SK-N-SH (cell line): ENCODE measurements at regions not wholly inside any gene's neighbourhood (a gene's known extent, or its start where the extent isn't known, plus 50 kb on each side); places are given as distances from the start of the nearest gene placed in this dataset.

Source experiments
- CTCF ChIA-PET: fragments of 300-600, 350-600 bp; formaldehyde crosslinking; extraction: SDS; loops from one replicate; lab custom pipeline; 2021; lab: Yijun Ruan, JAX
- POLR2A ChIA-PET: fragments of 350-600 bp; sonication (Branson Sonifier 250); formaldehyde crosslinking; extraction: SDS; loops from one replicate; lab custom pipeline; 2020; ENCODE audit warnings: antibody characterized with exemption, inconsistent platforms; lab: Yijun Ruan, JAX
- DNase-seq: peaks from one replicate; pipeline ENCODE4 v3.0.0; 2012
- H2AFZ ChIP-seq: fragments of 200-600 bp; sonication (generic); 2 replicates; pipeline ENCODE4 v1.8.1; 2016; ENCODE audit warnings: antibody characterized with exemption, mild to moderate bottlenecking, low read depth
- H3F3A ChIP-seq: fragments of 200-600 bp; sonication (generic); replicated peaks from 2 replicates; pipeline ENCODE3; 2016; ENCODE audit warnings: antibody characterized with exemption, mild to moderate bottlenecking; ENCODE audit not compliant: insufficient read depth
- H3K27ac ChIP-seq, 2 experiments: fragments of 200-500 bp in 1 of 2; fragments of 200-600 bp in 1 of 2; sonication (Bioruptor generic) in 1 of 2; sonication (generic), shearing (Covaris generic) in 1 of 2; 2 replicates each; pipeline versions ENCODE4 v1.5.1 to v1.6.1; 2014 to 2016; ENCODE audit warnings: low read depth in 2 of 2, inconsistent platforms in 1 of 2, low read length in 1 of 2, mild to moderate bottlenecking in 1 of 2, mixed read lengths in 1 of 2
- H3K27me3 ChIP-seq: fragments of 200-600 bp; sonication (generic), shearing (Covaris generic); 2 replicates; pipeline ENCODE4 v1.6.1; 2016; ENCODE audit warnings: mixed run types; ENCODE audit not compliant: insufficient read depth
- H3K36me3 ChIP-seq, 2 experiments: fragments of 200-500 bp in 1 of 2; fragments of 200-600 bp in 1 of 2; sonication (Bioruptor generic) in 1 of 2; sonication (generic) in 1 of 2; replicated peaks in 1 of 2; 2 replicates each; pipeline versions ENCODE3 to v1.5.1; 2014 to 2016; ENCODE audit warnings: low read length in 1 of 2, mild to moderate bottlenecking in 1 of 2; ENCODE audit not compliant: insufficient read depth in 2 of 2, control insufficient read depth in 1 of 2
- H3K4me1 ChIP-seq, 2 experiments: fragments of 200-500 bp in 1 of 2; fragments of 200-600 bp in 1 of 2; sonication (Bioruptor generic) in 1 of 2; sonication (generic), shearing (Covaris generic) in 1 of 2; 2 replicates each; pipeline versions ENCODE4 v1.5.1 to v1.6.1; 2014 to 2016; ENCODE audit warnings: low read depth in 1 of 2, low read length in 1 of 2, mixed run types in 1 of 2; ENCODE audit not compliant: insufficient read depth in 2 of 2, control insufficient read depth in 1 of 2
- H3K4me2 ChIP-seq: fragments of 200-600 bp; sonication (generic), shearing (Covaris generic); 2 replicates; pipeline ENCODE4 v1.6.1; 2017; ENCODE audit warnings: mixed run types
- H3K4me3 ChIP-seq, 2 experiments: fragments of 200-500 bp in 1 of 2; fragments of 200-600 bp in 1 of 2; sonication (Bioruptor generic) in 1 of 2; sonication (generic), shearing (Covaris generic) in 1 of 2; 2 replicates each; pipeline versions ENCODE4 v1.5.1 to v1.8.1; 2014 to 2016; ENCODE audit warnings: low read depth in 2 of 2, inconsistent platforms in 1 of 2, low read length in 1 of 2, mild to moderate bottlenecking in 1 of 2, mixed read lengths in 1 of 2, moderate library complexity in 1 of 2
- H3K79me2 ChIP-seq: fragments of 200-600 bp; sonication (generic); 2 replicates; pipeline ENCODE4 v1.8.1; 2017; ENCODE audit warnings: mild to moderate bottlenecking; ENCODE audit not compliant: insufficient read depth
- H3K9ac ChIP-seq: fragments of 200-600 bp; sonication (generic); 2 replicates; pipeline ENCODE4 v1.6.1; 2017; ENCODE audit warnings: mixed run types
- H3K9me2 ChIP-seq: fragments of 200-600 bp; sonication (generic); 2 replicates; pipeline ENCODE4 v1.6.1; 2017; ENCODE audit warnings: mixed run types
- H3K9me3 ChIP-seq: fragments of 200-600 bp; sonication (generic); 2 replicates; pipeline ENCODE4 v1.6.1; 2017; ENCODE audit warnings: mixed run types, mild to moderate bottlenecking, moderate library complexity
- H4K20me1 ChIP-seq: fragments of 200-600 bp; sonication (generic); 2 replicates; pipeline ENCODE4 v1.6.1; 2017; ENCODE audit warnings: mild to moderate bottlenecking, mixed run types; ENCODE audit not compliant: insufficient read depth
- CTCF ChIP-seq: fragments of 200-600 bp; sonication (generic); IDR thresholded peaks from 2 replicates; pipeline ENCODE4 v1.6.1; 2017; ENCODE audit warnings: antibody characterized with exemption, mild to moderate bottlenecking, moderate library complexity
- EP300 ChIP-seq, 2 experiments: IDR thresholded peaks; 2 replicates each; pipeline versions ENCODE4 v1.4.0 to v1.6.1; 2012; ENCODE audit warnings: borderline replicate concordance in 1 of 2, low read depth in 1 of 2, low read length in 1 of 2
- FOXJ3 ChIP-seq: sonication (generic); formaldehyde crosslinking; IDR thresholded peaks from 2 replicates; pipeline ENCODE4 v1.5.1; 2020; ENCODE audit warnings: mild to moderate bottlenecking, missing genetic modification reagents
- GABPA ChIP-seq: IDR thresholded peaks from 2 replicates; pipeline ENCODE4 v1.4.0; 2012; ENCODE audit warnings: low read depth, mild to moderate bottlenecking
- JUND ChIP-seq: IDR thresholded peaks from 2 replicates; pipeline ENCODE4 v1.4.0; 2012
- MAX ChIP-seq: IDR thresholded peaks from 2 replicates; pipeline ENCODE4 v1.4.0; 2012; ENCODE audit warnings: low read depth
- MEF2A ChIP-seq: IDR thresholded peaks from 2 replicates; pipeline ENCODE4 v1.4.0; 2012; ENCODE audit warnings: low read depth, borderline replicate concordance
- MXI1 ChIP-seq: IDR thresholded peaks from 2 replicates; pipeline ENCODE4 v1.6.1; 2012; ENCODE audit warnings: mild to moderate bottlenecking, low read depth, low read length, improper control_type of control experiment
- NFIC ChIP-seq: IDR thresholded peaks from 2 replicates; pipeline ENCODE4 v1.4.0; 2012; ENCODE audit warnings: borderline replicate concordance
- NRF1 ChIP-seq: IDR thresholded peaks from 2 replicates; pipeline ENCODE4 v1.6.1; 2012; ENCODE audit warnings: low read depth, mild to moderate bottlenecking, low read length
- RAD21 ChIP-seq: IDR thresholded peaks from 2 replicates; pipeline ENCODE4 v1.6.1; 2012; ENCODE audit warnings: mild to moderate bottlenecking, low read length
- RCOR1 ChIP-seq: fragments of 150-350 bp; IDR thresholded peaks from 2 replicates; pipeline ENCODE4 v1.6.1; 2017; ENCODE audit warnings: antibody characterized with exemption, low read length
- RFX5 ChIP-seq: IDR thresholded peaks from 2 replicates; pipeline ENCODE4 v1.6.1; 2012; ENCODE audit warnings: mild to moderate bottlenecking, improper control_type of control experiment, low read length
- SIN3A ChIP-seq: IDR thresholded peaks from 2 replicates; pipeline ENCODE4 v1.6.1; 2012; ENCODE audit warnings: low read depth, mild to moderate bottlenecking, low read length, moderate library complexity, borderline replicate concordance
- TCF12 ChIP-seq: IDR thresholded peaks from 2 replicates; pipeline ENCODE4 v1.4.0; 2012
- TEAD4 ChIP-seq: IDR thresholded peaks from 2 replicates; pipeline ENCODE4 v1.4.0; 2012; ENCODE audit warnings: mild to moderate bottlenecking, borderline replicate concordance; ENCODE audit not compliant: insufficient read depth
- USF1 ChIP-seq: IDR thresholded peaks from 2 replicates; pipeline ENCODE4 v1.4.0; 2012; ENCODE audit warnings: low read depth, borderline replicate concordance
- ZBTB33 ChIP-seq: IDR thresholded peaks from 2 replicates; pipeline ENCODE4 v1.4.0; 2012; ENCODE audit warnings: low read depth, borderline replicate concordance
- WGBS: methylation state at CpG from one replicate; pipeline ENCODE4 v1.1.6; 2017; ENCODE audit warnings: low lambda C conversion rate; 5-methylcytosine and 5-hydroxymethylcytosine counted together

GRCh38 chr13:80437231-80437630 lies 96.3 kb upstream of the SPRY2 start:
- Histone ChIP-seq H2AFZ (no peak overlapping the region), H3K27ac (peak overlapping the region; percentile 73 to 89), H3K36me3 (no peaks in the 10 kb centered on the region), H3F3A (peaks cover 16% of the 10 kb centered on the region), H3K4me2 (peak overlapping the region; percentile 29; the same call in 1 of the 2 replicates), H3K4me3 (no peak overlapping the region), H3K79me2 (no peaks in the 10 kb centered on the region), H3K4me1 (peaks cover 8 to 22% of the 10 kb centered on the region in 2 experiments), H3K9me3 (no peaks in the 10 kb centered on the region), H4K20me1 (no peaks in the 10 kb centered on the region), H3K9me2 (no peaks in the 10 kb centered on the region), H3K9ac (no peak overlapping the region), H3K27me3 (no peaks in the 10 kb centered on the region)
- ChIA-PET CTCF (interaction anchor here (1.4 kb wide), 1 partner anchor 94 kb away, joined by 5 read pairs; no protein-coding TSS in a partner anchor), POLR2A (no interaction called here)
- no peak for DNase-seq
- TF ChIP-seq RFX5: no peak
- TF ChIP-seq ZBTB33: no peak
- no peak for TF ChIP-seq NRF1
- no peak for TF ChIP-seq JUND
- no peak for TF ChIP-seq MXI1
- WGBS: 23% methylated on average over 1 of the region's 1 CpG

- Histone ChIP-seq H3K4me2 (peak overlapping the region; percentile 29; the same call in 1 of the 2 replicates), H3K4me3 (peak overlapping the region in 1 of 2 experiments; percentile 6; a peak in 2 of 4 replicates), H3K9ac (0 out of 2 replicates have a peak overlapping the region, but pooled peaks have one; percentile 8), H3K36me3 (no peaks in the 10 kb centered on the region), H3K9me3 (no peaks in the 10 kb centered on the region), H2AFZ (0 out of 2 replicates have a peak overlapping the region, but pooled peaks have one; percentile 57), H3F3A (peaks cover 16% of the 10 kb centered on the region), H3K27ac (peak overlapping the region; percentile 73 to 89), H3K79me2 (no peaks in the 10 kb centered on the region), H4K20me1 (no peaks in the 10 kb centered on the region), H3K4me1 (peaks cover 8 to 22% of the 10 kb centered on the region in 2 experiments), H3K9me2 (no peaks in the 10 kb centered on the region), H3K27me3 (no peaks in the 10 kb centered on the region)
- no peak for DNase-seq
- POLR2A ChIA-PET: no interaction called here
- CTCF ChIA-PET: interaction anchor here (0.7 to 1.4 kb wide), 2 partner anchors 10 to 94 kb away, joined by 3 to 5 read pairs; no protein-coding TSS in a partner anchor
- 36% methylated on average over 4 of the region's 4 CpGs for WGBS
- no peak for TF ChIP-seq MXI1
- TF ChIP-seq GABPA: 0 out of 2 replicates have a peak, but pooled peaks have one; percentile 12
- no peak for TF ChIP-seq MEF2A
- peak; percentile 19; the same call in 1 of the 2 replicates for TF ChIP-seq TEAD4
- TF ChIP-seq RAD21: no peak
- TF ChIP-seq USF1: no peak
- TF ChIP-seq FOXJ3 (CRISPR knock-in tag): no peak
- peak; percentile 72 for TF ChIP-seq NFIC
- TF ChIP-seq TCF12: peak; percentile 95
- TF ChIP-seq MAX: no peak
- TF ChIP-seq EP300 (IDR thresholded peaks at IDR 0.05; ENCODE audit: borderline replicate concordance in 1 of 2, low read depth in 1 of 2, low read length in 1 of 2): peak; percentile 71 to 72; a peak in 2 of 4 replicates
- no peak for TF ChIP-seq SIN3A
- TF ChIP-seq CTCF: no peak
- peak; percentile 34; the same call in 1 of the 2 replicates for TF ChIP-seq RCOR1
- no peak for TF ChIP-seq ZBTB33
- peak; percentile 48; the same call in 1 of the 2 replicates for TF ChIP-seq JUND
Measured at GRCh38 chr13:80436571-80437169, 95.7 kb upstream of the SPRY2 start.
